Calu3 (cell line): ENCODE measurements at regions not wholly inside any gene's neighbourhood (a gene's known extent, or its start where the extent isn't known, plus 50 kb on each side); places are given as distances from the start of the nearest gene placed in this dataset.
"Not testable (repeated sequence)": the region's sequence is repeated elsewhere in the genome, so short reads cannot be mapped to it uniquely, and the experiment has no call there.

Source experiments
- BruUV-seq: library from RNA; stranded (reverse); fragments of 400-500 nt; replicated peaks from 2 replicates; lab custom pipeline; 2021; lab: Mats Ljungman, UMichigan
- CTCF ChIA-PET: fragments of 300-600 bp; sonication (Branson Sonifier 250); formaldehyde crosslinking; loops from one replicate; lab custom pipeline; 2022; ENCODE audit warnings: antibody characterized with exemption; lab: Charles Lee
- DNase-seq: peaks from one replicate; pipeline ENCODE4 v3.0.0; 2022
- H3K27ac Mint-ChIP-seq: one replicate; pipeline ENCODE4 v1.8.0; 2022; ENCODE audit warnings: mixed read lengths; ENCODE audit not compliant: unreplicated experiment
- H3K27me3 Mint-ChIP-seq: one replicate; pipeline ENCODE4 v1.8.0; 2022; ENCODE audit warnings: mixed read lengths; ENCODE audit not compliant: unreplicated experiment
- H3K36me3 Mint-ChIP-seq: one replicate; pipeline ENCODE4 v1.8.0; 2022; ENCODE audit warnings: mild to moderate bottlenecking, moderate library complexity, mixed read lengths; ENCODE audit not compliant: insufficient read depth, unreplicated experiment
- H3K4me1 Mint-ChIP-seq: one replicate; pipeline ENCODE4 v1.8.0; 2022; ENCODE audit warnings: mild to moderate bottlenecking, low read depth, mixed read lengths; ENCODE audit not compliant: unreplicated experiment
- H3K4me3 Mint-ChIP-seq: one replicate; pipeline ENCODE4 v1.8.0; 2022; ENCODE audit warnings: mild to moderate bottlenecking, low read depth, moderate library complexity, mixed read lengths; ENCODE audit not compliant: unreplicated experiment
- H3K9me3 Mint-ChIP-seq: one replicate; pipeline ENCODE4 v1.8.0; 2022; ENCODE audit warnings: low read depth, mixed read lengths; ENCODE audit not compliant: unreplicated experiment
- CTCF ChIP-seq: fragments of 200-600 bp; IDR thresholded peaks from one replicate; pipeline ENCODE4 v1.8.0; 2022; ENCODE audit warnings: antibody characterized with exemption; ENCODE audit not compliant: unreplicated experiment
- intact Hi-C: fragments of 100-400 bp; cut with micrococcal nuclease; formaldehyde crosslinking; loops from one replicate; pipeline ENCODE4 v1.10.0; 2022; ENCODE audit not compliant: unreplicated experiment

GRCh38 chrX:3440981-3441380, 94.5 kb upstream of the MXRA5 start:
- no peak overlapping the region for H3K27ac Mint-ChIP-seq
- BruUV-seq = no TSS peak
- no peaks in the 10 kb centered on the region for H3K4me1 Mint-ChIP-seq
- TF ChIP-seq CTCF = no peak
- intact Hi-C loops = no loop called here
- no peak overlapping the region for H3K4me3 Mint-ChIP-seq
- H3K9me3 Mint-ChIP-seq = peaks cover 5% of the 10 kb centered on the region
- no peaks in the 10 kb centered on the region for H3K36me3 Mint-ChIP-seq
- peaks cover 7% of the 10 kb centered on the region for H3K27me3 Mint-ChIP-seq
- CTCF ChIA-PET = no interaction called here
- no peak for DNase-seq

- DNase-seq, H3K27ac Mint-ChIP-seq, BruUV-seq, H3K9me3 Mint-ChIP-seq, CTCF ChIA-PET, H3K36me3 Mint-ChIP-seq, H3K4me1 Mint-ChIP-seq, H3K27me3 Mint-ChIP-seq, intact Hi-C loops, H3K4me3 Mint-ChIP-seq: not testable (repeated sequence)
These were observed 89.5 kb upstream of the MXRA5 start for GRCh38 chrX:3435916-3436315.

GRCh38 chrX:3435057-3435456, 88.6 kb upstream of the MXRA5 start:
- peaks cover 5% of the 10 kb centered on the region for H3K9me3 Mint-ChIP-seq

GRCh38 chrX:3428792-3429191, 82.3 kb upstream of the MXRA5 start:
- DNase-seq = no peak
- CTCF ChIA-PET = no interaction called here
- Mint-ChIP-seq H3K4me3 (no peak overlapping the region), H3K9me3 (no peaks in the 10 kb centered on the region), H3K4me1 (no peaks in the 10 kb centered on the region), H3K27ac (no peak overlapping the region), H3K27me3 (no peaks in the 10 kb centered on the region), H3K36me3 (no peaks in the 10 kb centered on the region)
- no peak for TF ChIP-seq CTCF
- BruUV-seq = no TSS peak
- intact Hi-C loops = no loop called here

More at GRCh38 chrX:3435057-3435456, 88.6 kb upstream of the MXRA5 start:
- CTCF ChIA-PET = no interaction called here
- Mint-ChIP-seq H3K4me1 (no peaks in the 10 kb centered on the region), H3K4me3 (no peak overlapping the region), H3K27ac (no peak overlapping the region), H3K27me3 (peaks cover 7% of the 10 kb centered on the region), H3K36me3 (no peaks in the 10 kb centered on the region)
- intact Hi-C loops = no loop called here
- no peak for TF ChIP-seq CTCF
- DNase-seq = no peak
- BruUV-seq = no TSS peak

- CTCF ChIA-PET = no interaction called here
- Mint-ChIP-seq H3K27me3 (no peaks in the 10 kb centered on the region), H3K36me3 (no peaks in the 10 kb centered on the region), H3K27ac (no peak overlapping the region), H3K4me3 (no peak overlapping the region), H3K9me3 (no peaks in the 10 kb centered on the region), H3K4me1 (no peaks in the 10 kb centered on the region)
- BruUV-seq = no TSS peak
- no peak for DNase-seq
- intact Hi-C loops = no loop called here
- TF ChIP-seq CTCF = no peak
These were observed 80.1 kb upstream of the MXRA5 start for GRCh38 chrX:3426552-3426951.
